ENCODE measurements at regions not wholly inside any gene's neighbourhood (a gene's known extent, or its start where the extent isn't known, plus 50 kb on each side); places are given as distances from the start of the nearest gene placed in this dataset.

- H3K9ac ChIP-seq (ENCODE audit: insufficient read depth, low read length, poor library complexity, severe bottlenecking): no peak overlapping the region
- H3K27ac Mint-ChIP-seq: no peak overlapping the region
- H4K20me1 ChIP-seq (ENCODE audit: insufficient read depth, low read length): no peaks in the 10 kb centered on the region
- no peak overlapping the region for H2AFZ ChIP-seq (ENCODE audit: insufficient read depth, low read depth, low read length, poor library complexity, severe bottlenecking)
- peaks cover 0 to 4% (median 0%) of the 10 kb centered on the region in 7 donors for H3K9me3 Mint-ChIP-seq
- peaks cover 0 to 1% (median 0%) of the 10 kb centered on the region in 3 donors for H3K27me3 Mint-ChIP-seq (ENCODE audit: low read depth in 3 of 3)
- no peaks in the 10 kb centered on the region for H3K9me3 ChIP-seq (replicated peaks in 1 of 2; ENCODE audit: control insufficient read depth in 1 of 2, insufficient read depth in 1 of 2, low read length in 2 of 2)
- peaks cover 24 to 32% of the 10 kb centered on the region in 2 donors for H3K36me3 Mint-ChIP-seq
- no peaks in the 10 kb centered on the region for H3K4me1 Mint-ChIP-seq
- no peaks in the 10 kb centered on the region for H3K79me2 ChIP-seq (ENCODE audit: insufficient read depth, low read length)
- no peak for DNase-seq
- no peak overlapping the region for H3K4me2 ChIP-seq (replicated peaks; ENCODE audit: extremely low read depth, low read length, poor library complexity, severe bottlenecking)
- intact Hi-C loops (cut with micrococcal nuclease): no loop called here
- no peaks in the 10 kb centered on the region for H3K27me3 ChIP-seq (ENCODE audit: control insufficient read depth in 2 of 2, insufficient read depth in 2 of 2, low read length in 2 of 2)
- H3K4me3 Mint-ChIP-seq: no peak overlapping the region
- H3K27ac ChIP-seq (ENCODE audit: low read depth in 1 of 2, low read length in 2 of 2): no peak overlapping the region
- WGBS (ENCODE audit: insufficient coverage): 100% methylated on average over 2 of the region's 5 CpGs
- no peaks in the 10 kb centered on the region for H3K4me1 ChIP-seq (ENCODE audit: control insufficient read depth in 1 of 2, insufficient read depth in 2 of 2, low read length in 2 of 2)
- H3K4me3 ChIP-seq (replicated peaks in 1 of 3; ENCODE audit: low read depth in 2 of 3, low read length in 3 of 3): no peak overlapping the region
- no peak for TF ChIP-seq CTCF (IDR thresholded peaks at IDR 0.05)
- peaks cover 14 to 28% of the 10 kb centered on the region in 2 donors for H3K36me3 ChIP-seq (replicated peaks in 1 of 2; ENCODE audit: control insufficient read depth in 1 of 2, insufficient read depth in 2 of 2, low read length in 2 of 2)
Measured at GRCh38 chr21:28872218-28872617, 120.5 kb downstream of the LTN1 start.

- H3K27me3 ChIP-seq (ENCODE audit: control insufficient read depth in 2 of 2, insufficient read depth in 2 of 2, low read length in 2 of 2): no peaks in the 10 kb centered on the region
- H3K27ac Mint-ChIP-seq: no peak overlapping the region
- no CpG with 5 or more reads among the region's 3 CpGs for WGBS (ENCODE audit: insufficient coverage)
- H3K27me3 Mint-ChIP-seq (ENCODE audit: low read depth in 3 of 3): peaks cover 0 to under 1% (median 0%) of the 10 kb centered on the region in 3 donors
- H3K4me3 ChIP-seq (replicated peaks in 1 of 3; ENCODE audit: low read depth in 2 of 3, low read length in 3 of 3): no peak overlapping the region
- no peak for DNase-seq
- H3K27ac ChIP-seq (ENCODE audit: low read depth in 1 of 2, low read length in 2 of 2): no peak overlapping the region
- TF ChIP-seq CTCF (IDR thresholded peaks at IDR 0.05): no peak
- intact Hi-C loops (cut with micrococcal nuclease): no loop called here
- H3K9me3 ChIP-seq (replicated peaks in 1 of 2; ENCODE audit: control insufficient read depth in 1 of 2, insufficient read depth in 1 of 2, low read length in 2 of 2): no peaks in the 10 kb centered on the region
- no peak overlapping the region for H3K9ac ChIP-seq (ENCODE audit: insufficient read depth, low read length, poor library complexity, severe bottlenecking)
- H3K79me2 ChIP-seq (ENCODE audit: insufficient read depth, low read length): no peaks in the 10 kb centered on the region
- peaks cover 22 to 30% of the 10 kb centered on the region in 2 donors for H3K36me3 Mint-ChIP-seq
- H3K4me3 Mint-ChIP-seq: no peak overlapping the region
- H3K4me1 ChIP-seq (ENCODE audit: control insufficient read depth in 1 of 2, insufficient read depth in 2 of 2, low read length in 2 of 2): no peaks in the 10 kb centered on the region
- H3K4me2 ChIP-seq (replicated peaks; ENCODE audit: extremely low read depth, low read length, poor library complexity, severe bottlenecking): no peak overlapping the region
- peaks cover 14 to 26% of the 10 kb centered on the region in 2 donors for H3K36me3 ChIP-seq (replicated peaks in 1 of 2; ENCODE audit: control insufficient read depth in 1 of 2, insufficient read depth in 2 of 2, low read length in 2 of 2)
- H4K20me1 ChIP-seq (ENCODE audit: insufficient read depth, low read length): no peaks in the 10 kb centered on the region
- no peaks in the 10 kb centered on the region for H3K9me3 Mint-ChIP-seq
- H2AFZ ChIP-seq (ENCODE audit: insufficient read depth, low read depth, low read length, poor library complexity, severe bottlenecking): no peak overlapping the region
- no peaks in the 10 kb centered on the region for H3K4me1 Mint-ChIP-seq
Measured at GRCh38 chr21:28871388-28872010, 121.2 kb downstream of the LTN1 start.
